ENCODE measurements at regions not wholly inside any gene's neighbourhood (a gene's known extent, or its start where the extent isn't known, plus 50 kb on each side); places are given as distances from the start of the nearest gene placed in this dataset.

- no peak for DNase-seq
- no peaks in the 10 kb centered on the region for H3K36me3 ChIP-seq
- H3K4me3 ChIP-seq: no peak overlapping the region
- WGBS, 5 donors: 60 to 92% (median 77%) methylated on average over 1 of the region's 1 CpG
- intact Hi-C loops (cut with DNase I; ENCODE audit: low total_unique reads): no loop called here
- H3K9me3 ChIP-seq: peaks cover 0 to 29% (median 14%) of the 10 kb centered on the region in 8 donors
- no peak overlapping the region for H3K27ac ChIP-seq
- TF ChIP-seq POLR2AphosphoS5 (IDR thresholded peaks at IDR 0.05) (no peak), POLR2A (IDR thresholded peaks at IDR 0.05) (no peak), CTCF (IDR thresholded peaks at IDR 0.05 in 8 of 11, conservative IDR thresholded peaks at IDR 0.05 in 3 of 11) (no peak)
- H3K27me3 ChIP-seq (replicated peaks in 1 of 7): peaks cover 0 to 7% (median 0%) of the 10 kb centered on the region in 7 donors
- H3K4me1 ChIP-seq: no peaks in the 10 kb centered on the region
These were observed 134.7 kb downstream of the JRKL start for GRCh38 chr11:96524475-96524874.

- intact Hi-C loops (cut with DNase I; ENCODE audit: low total_unique reads): no loop called here
- 38 to 51% (median 48%) methylated on average over 1 of the region's 1 CpG for WGBS, 5 donors
- TF ChIP-seq POLR2AphosphoS5 (IDR thresholded peaks at IDR 0.05) (no peak), CTCF (IDR thresholded peaks at IDR 0.05 in 8 of 11, conservative IDR thresholded peaks at IDR 0.05 in 3 of 11) (no peak), POLR2A (IDR thresholded peaks at IDR 0.05) (no peak)
These were observed 140.7 kb downstream of the JRKL start for GRCh38 chr11:96530473-96530872.

GRCh38 chr11:96538104-96538503 lies 148.3 kb downstream of the JRKL start:
- H3K4me3 ChIP-seq: no peak overlapping the region
- no peak for DNase-seq
- peaks cover 0 to 4% (median 0%) of the 10 kb centered on the region in 8 donors for H3K9me3 ChIP-seq
- H3K27me3 ChIP-seq (replicated peaks in 1 of 7): no peaks in the 10 kb centered on the region
- H3K4me1 ChIP-seq: no peaks in the 10 kb centered on the region
- H3K27ac ChIP-seq: peak overlapping the region in 1 of 8 donors; percentile 5
- TF ChIP-seq POLR2A (IDR thresholded peaks at IDR 0.05): no peak
- TF ChIP-seq CTCF (IDR thresholded peaks at IDR 0.05 in 8 of 11, conservative IDR thresholded peaks at IDR 0.05 in 3 of 11): no peak
- no peak for TF ChIP-seq POLR2AphosphoS5 (IDR thresholded peaks at IDR 0.05)
- WGBS, 5 donors: 69 to 83% (median 74%) methylated on average over 4 of the region's 4 CpGs
- intact Hi-C loops (cut with DNase I; ENCODE audit: low total_unique reads): no loop called here
- no peaks in the 10 kb centered on the region for H3K36me3 ChIP-seq

More at GRCh38 chr11:96530473-96530872, 140.7 kb downstream of the JRKL start:
- no peak for DNase-seq
- H3K4me1 ChIP-seq: no peaks in the 10 kb centered on the region
- peaks cover 0 to 30% (median 19%) of the 10 kb centered on the region in 8 donors for H3K9me3 ChIP-seq
- H3K27me3 ChIP-seq (replicated peaks in 1 of 7): no peaks in the 10 kb centered on the region
- no peak overlapping the region for H3K4me3 ChIP-seq
- no peaks in the 10 kb centered on the region for H3K36me3 ChIP-seq
- H3K27ac ChIP-seq: no peak overlapping the region

GRCh38 chr11:96538622-96539021 lies 148.8 kb downstream of the JRKL start:
- Histone ChIP-seq H3K4me1 (no peaks in the 10 kb centered on the region), H3K4me3 (no peak overlapping the region), H3K27me3 (replicated peaks in 1 of 7) (no peaks in the 10 kb centered on the region), H3K27ac (peak overlapping the region in 3 of 8 donors; percentile 13 to 33 (median 20)), H3K9me3 (no peaks in the 10 kb centered on the region), H3K36me3 (no peaks in the 10 kb centered on the region)
- intact Hi-C loops (cut with DNase I; ENCODE audit: low total_unique reads): no loop called here
- DNase-seq: no peak
- TF ChIP-seq POLR2A (IDR thresholded peaks at IDR 0.05) (no peak), CTCF (IDR thresholded peaks at IDR 0.05 in 8 of 11, conservative IDR thresholded peaks at IDR 0.05 in 3 of 11) (no peak), POLR2AphosphoS5 (IDR thresholded peaks at IDR 0.05) (no peak)
